K562 (cell line): ENCODE measurements at regions not wholly inside any gene's neighbourhood (a gene's known extent, or its start where the extent isn't known, plus 50 kb on each side); places are given as distances from the start of the nearest gene placed in this dataset.

Source experiments
- BRD9 ChIP-seq: fragments of 450-650 bp; IDR thresholded peaks from 2 replicates; pipeline ENCODE4 v1.6.1; 2018; ENCODE audit warnings: low read depth; ENCODE audit not compliant: partially characterized antibody
- FOS ChIP-seq: IDR thresholded peaks from 3 replicates; pipeline ENCODE4 v1.6.1; 2011; ENCODE audit not compliant: insufficient read length; ENCODE audit errors: extremely low read depth
- FOXA3 ChIP-seq, 2 experiments: fragments of 450-650 bp in 1 of 2; sonication (generic) in 1 of 2; formaldehyde crosslinking; IDR thresholded peaks in 1 of 2; conservative IDR thresholded peaks in 1 of 2; 2 replicates each; pipeline versions ENCODE4 v1.4.0 to v1.8.0; 2020 to 2022; ENCODE audit warnings: mild to moderate bottlenecking in 2 of 2, missing genetic modification reagents in 1 of 2
- FOXM1 ChIP-seq, 2 experiments: fragments of 450-650 bp in 1 of 2; sonication (generic) in 1 of 2; formaldehyde crosslinking in 1 of 2; IDR thresholded peaks; 2 replicates each; pipeline versions ENCODE4 v1.6.1 to v1.9.0; 2017 to 2022; ENCODE audit warnings: low read depth in 2 of 2, mild to moderate bottlenecking in 2 of 2, missing genetic modification reagents in 1 of 2, moderate library complexity in 1 of 2
- GATAD2A ChIP-seq: fragments of 450-650 bp; IDR thresholded peaks from 2 replicates; pipeline ENCODE4 v1.6.1; 2017
- HEY1 ChIP-seq: fragments of 250-450 bp; sonication (Bioruptor Pico); IDR thresholded peaks from 2 replicates; pipeline ENCODE4 v1.5.0; 2020; ENCODE audit warnings: mild to moderate bottlenecking, moderate library complexity, borderline replicate concordance
- JUND ChIP-seq, 2 experiments: IDR thresholded peaks; 2 replicates in 1 of 2; 3 replicates in 1 of 2; pipeline ENCODE4 v1.6.1; 2011; ENCODE audit warnings: borderline replicate concordance in 2 of 2, low read depth in 2 of 2, low read length in 2 of 2, improper control_type of control experiment in 1 of 2, missing biosample characterization in 1 of 2, missing genetic modification characterization in 1 of 2, missing genetic modification reagents in 1 of 2
- KDM2B ChIP-seq: fragments of 250-450 bp; sonication (Bioruptor Pico); IDR thresholded peaks from 2 replicates; pipeline ENCODE4 v1.8.0; 2021; ENCODE audit warnings: mild to moderate bottlenecking, moderate library complexity
- LEF1 ChIP-seq: fragments of 450-650 bp; IDR thresholded peaks from 2 replicates; pipeline ENCODE4 v1.6.1; 2016; ENCODE audit warnings: mild to moderate bottlenecking
- NFRKB ChIP-seq: fragments of 450-650 bp; IDR thresholded peaks from 2 replicates; pipeline ENCODE4 v1.6.1; 2016; ENCODE audit warnings: low read depth
- PRPF4 ChIP-seq: fragments of 200-400 bp; formaldehyde crosslinking; IDR thresholded peaks from one replicate; pipeline ENCODE4 v1.6.1; 2017; ENCODE audit warnings: low read length, low read depth, mild to moderate bottlenecking; ENCODE audit not compliant: insufficient read depth, poor library complexity, severe bottlenecking
- RBM25 ChIP-seq: fragments of 200-400 bp; formaldehyde crosslinking; IDR thresholded peaks from 2 replicates; pipeline ENCODE4 v1.6.1; 2018; ENCODE audit warnings: low read length, low read depth, moderate library complexity; ENCODE audit not compliant: severe bottlenecking
- RBM34 ChIP-seq: fragments of 200-400 bp; formaldehyde crosslinking; IDR thresholded peaks from 2 replicates; pipeline ENCODE4 v1.6.1; 2018; ENCODE audit warnings: low read length, borderline replicate concordance; ENCODE audit not compliant: insufficient read depth
- RCOR1 ChIP-seq, 2 experiments: IDR thresholded peaks; 2 replicates each; pipeline ENCODE4 v1.6.1; 2012; ENCODE audit warnings: low read depth in 2 of 2, low read length in 2 of 2, borderline replicate concordance in 1 of 2, improper control_type of control experiment in 1 of 2
- RUNX1 ChIP-seq: sonication (generic); IDR thresholded peaks from 2 replicates; pipeline ENCODE4 v1.6.1; 2016; ENCODE audit warnings: antibody characterized with exemption, low read depth
- SMAD1 ChIP-seq: fragments of 150-350 bp; IDR thresholded peaks from 2 replicates; pipeline ENCODE4 v1.6.1; 2014; ENCODE audit warnings: low read length, low read depth; ENCODE audit not compliant: partially characterized antibody
- TEAD2 ChIP-seq: fragments of 450-650 bp; IDR thresholded peaks from 2 replicates; pipeline ENCODE4 v1.6.1; 2016; ENCODE audit warnings: missing genetic modification characterization, control low read depth, missing compliant biosample characterization
- ZC3H4 ChIP-seq: sonication (generic); formaldehyde crosslinking; IDR thresholded peaks from 2 replicates; pipeline ENCODE4 v1.9.0; 2021; ENCODE audit warnings: missing genetic modification reagents, borderline replicate concordance
- ZFP36 ChIP-seq: fragments of 150-350 bp; IDR thresholded peaks from 2 replicates; pipeline ENCODE4 v1.6.1; 2018; ENCODE audit warnings: low read length, low read depth; ENCODE audit not compliant: partially characterized antibody
- ZKSCAN1 ChIP-seq: fragments of 150-350 bp; IDR thresholded peaks from 2 replicates; pipeline ENCODE4 v1.6.1; 2016; ENCODE audit warnings: low read depth, low read length
- ZNF408 ChIP-seq: fragments of 250-450 bp; sonication (Bioruptor Pico); IDR thresholded peaks from 2 replicates; pipeline ENCODE4 v1.4.0; 2020; ENCODE audit warnings: low read depth, mild to moderate bottlenecking, moderate library complexity
- ZNF444 ChIP-seq: fragments of 250-450 bp; sonication (Bioruptor Pico); IDR thresholded peaks from 2 replicates; pipeline ENCODE4 v1.4.0; 2020; ENCODE audit warnings: mild to moderate bottlenecking, moderate library complexity
- ZNF583 ChIP-seq: fragments of 250-450 bp; sonication (Bioruptor Pico); IDR thresholded peaks from 2 replicates; pipeline ENCODE4 v1.4.0; 2020
- ZNF584 ChIP-seq: fragments of 200-800 bp; sonication (Bioruptor generic); IDR thresholded peaks from 2 replicates; pipeline ENCODE4 v1.6.1; 2016; ENCODE audit warnings: low read depth, mild to moderate bottlenecking, missing genetic modification characterization, missing compliant biosample characterization
- TF ChIP-seq, protein P1 (sequence below): fragments of 250-450 bp; sonication (Bioruptor Pico); IDR thresholded peaks from 2 replicates; pipeline ENCODE4 v1.5.0; 2021
- TF ChIP-seq, protein P2 (sequence below): IDR thresholded peaks from 3 replicates; pipeline ENCODE4 v1.6.1; 2011; ENCODE audit warnings: borderline replicate concordance, mild to moderate bottlenecking; ENCODE audit not compliant: insufficient read length, insufficient read depth

DNA sequence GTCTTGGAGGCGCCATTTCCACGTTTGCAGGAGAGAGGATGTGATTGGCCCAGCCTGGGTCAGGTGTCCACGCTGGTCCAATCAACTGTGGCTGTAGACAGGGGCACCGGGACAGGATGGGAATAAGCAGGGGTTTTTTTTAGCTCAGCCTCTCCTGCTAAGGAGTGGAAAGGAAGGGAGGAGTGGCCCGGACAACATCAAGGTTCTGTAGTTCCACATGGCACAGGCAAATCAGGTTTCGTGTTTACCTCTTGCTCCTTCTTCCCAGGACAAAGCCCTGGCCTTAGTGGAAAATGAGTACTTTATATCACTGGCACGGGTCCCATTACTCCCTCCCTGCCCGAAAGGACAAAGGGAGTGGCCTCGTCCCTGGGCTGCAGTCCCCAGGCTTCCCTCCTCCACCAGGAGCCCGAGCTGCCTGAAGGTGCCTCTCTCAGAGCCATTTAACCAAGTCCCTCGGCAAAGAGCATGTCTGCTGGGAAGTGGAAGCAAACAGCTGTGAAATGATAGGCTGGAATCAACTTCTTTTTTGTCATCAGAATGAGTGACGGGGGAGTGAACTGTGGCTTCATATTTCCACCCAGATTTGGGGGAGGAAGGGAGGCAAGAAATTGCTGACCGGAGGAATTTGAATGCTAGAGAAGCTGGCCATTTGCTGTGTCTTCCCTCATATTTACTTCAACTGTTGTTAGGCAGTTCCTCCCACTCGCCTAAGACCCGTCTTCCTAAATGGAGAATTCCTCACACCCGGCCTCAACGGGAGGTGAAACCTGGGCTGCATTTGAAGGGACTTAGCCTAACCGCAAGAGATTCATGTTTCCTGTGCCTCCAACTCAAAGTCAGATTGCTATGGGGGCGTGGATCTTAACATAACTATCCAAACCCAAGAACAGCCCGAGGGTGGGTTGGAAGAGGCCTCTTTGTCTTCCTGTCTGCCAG lies 84.9 kb upstream of the SLC44A3 start (continued):
- TF ChIP-seq ZNF583 = no peak
- no peak for TF ChIP-seq KDM2B (CRISPR knock-in tag)
- no peak for TF ChIP-seq GATAD2A
- TF ChIP-seq ZNF408 = no peak
- no peak for TF ChIP-seq SMAD1
- no peak for TF ChIP-seq ZNF444 (CRISPR knock-in tag)
- TF ChIP-seq BRD9 = no peak
- no peak for TF ChIP-seq HEY1 (CRISPR knock-in tag)
- TF ChIP-seq, protein P1, sequence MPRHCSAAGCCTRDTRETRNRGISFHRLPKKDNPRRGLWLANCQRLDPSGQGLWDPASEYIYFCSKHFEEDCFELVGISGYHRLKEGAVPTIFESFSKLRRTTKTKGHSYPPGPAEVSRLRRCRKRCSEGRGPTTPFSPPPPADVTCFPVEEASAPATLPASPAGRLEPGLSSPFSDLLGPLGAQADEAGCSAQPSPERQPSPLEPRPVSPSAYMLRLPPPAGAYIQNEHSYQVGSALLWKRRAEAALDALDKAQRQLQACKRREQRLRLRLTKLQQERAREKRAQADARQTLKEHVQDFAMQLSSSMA (CRISPR knock-in tag) = no peak
- TF ChIP-seq RBM34 = no peak
- no peak for TF ChIP-seq ZKSCAN1
- TF ChIP-seq ZFP36 = no peak
- TF ChIP-seq FOXA3 (CRISPR knock-in tag; conservative IDR thresholded peaks at IDR 0.05 in 1 of 2, IDR thresholded peaks at IDR 0.05 in 1 of 2) = no peak
- TF ChIP-seq, protein P2, sequence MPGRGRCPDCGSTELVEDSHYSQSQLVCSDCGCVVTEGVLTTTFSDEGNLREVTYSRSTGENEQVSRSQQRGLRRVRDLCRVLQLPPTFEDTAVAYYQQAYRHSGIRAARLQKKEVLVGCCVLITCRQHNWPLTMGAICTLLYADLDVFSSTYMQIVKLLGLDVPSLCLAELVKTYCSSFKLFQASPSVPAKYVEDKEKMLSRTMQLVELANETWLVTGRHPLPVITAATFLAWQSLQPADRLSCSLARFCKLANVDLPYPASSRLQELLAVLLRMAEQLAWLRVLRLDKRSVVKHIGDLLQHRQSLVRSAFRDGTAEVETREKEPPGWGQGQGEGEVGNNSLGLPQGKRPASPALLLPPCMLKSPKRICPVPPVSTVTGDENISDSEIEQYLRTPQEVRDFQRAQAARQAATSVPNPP = no peak
- no peak for TF ChIP-seq LEF1
- peak; percentile 10 for TF ChIP-seq RBM25
- no peak for TF ChIP-seq PRPF4
- TF ChIP-seq FOS = peak; percentile 37
- no peak for TF ChIP-seq RUNX1
- TF ChIP-seq ZC3H4 (CRISPR knock-in tag) = no peak
- TF ChIP-seq TEAD2 (tag) = no peak
- TF ChIP-seq NFRKB = no peak
- TF ChIP-seq RCOR1 (IDR thresholded peaks at IDR 0.05; ENCODE audit: borderline replicate concordance in 1 of 2, low read depth in 2 of 2, low read length in 2 of 2) = peak in 1 of 2 experiments; percentile 40; a peak in 1 of 4 replicates
- no peak for TF ChIP-seq JUND (IDR thresholded peaks at IDR 0.05; ENCODE audit: borderline replicate concordance, low read depth, low read length)
- no peak for TF ChIP-seq JUND (tag; IDR thresholded peaks at IDR 0.05; ENCODE audit: borderline replicate concordance, low read depth, low read length)
- no peak; the same call in 1 of the 2 replicates for TF ChIP-seq ZNF584 (CRISPR knock-in tag)
- no peak for TF ChIP-seq FOXM1 (IDR thresholded peaks at IDR 0.05; ENCODE audit: low read depth)
- TF ChIP-seq FOXM1 (CRISPR knock-in tag; IDR thresholded peaks at IDR 0.05; ENCODE audit: low read depth) = no peak
